ENCODE measurements at regions not wholly inside any gene's neighbourhood (a gene's known extent, or its start where the extent isn't known, plus 50 kb on each side); places are given as distances from the start of the nearest gene placed in this dataset.

GRCh38 chr1:108016451-108016920 is 51.5 kb upstream of the VAV3 start:
- TF ChIP-seq CTCF (IDR thresholded peaks at IDR 0.05) (no peak), ZFX (IDR thresholded peaks at IDR 0.05; ENCODE audit: borderline replicate concordance) (no peak)

All from 22Rv1 (cell line).